ENCODE measurements at regions not wholly inside any gene's neighbourhood (a gene's known extent, or its start where the extent isn't known, plus 50 kb on each side); places are given as distances from the start of the nearest gene placed in this dataset.
"Not testable (repeated sequence)": the region's sequence is repeated elsewhere in the genome, so short reads cannot be mapped to it uniquely, and the experiment has no call there.

DNA sequence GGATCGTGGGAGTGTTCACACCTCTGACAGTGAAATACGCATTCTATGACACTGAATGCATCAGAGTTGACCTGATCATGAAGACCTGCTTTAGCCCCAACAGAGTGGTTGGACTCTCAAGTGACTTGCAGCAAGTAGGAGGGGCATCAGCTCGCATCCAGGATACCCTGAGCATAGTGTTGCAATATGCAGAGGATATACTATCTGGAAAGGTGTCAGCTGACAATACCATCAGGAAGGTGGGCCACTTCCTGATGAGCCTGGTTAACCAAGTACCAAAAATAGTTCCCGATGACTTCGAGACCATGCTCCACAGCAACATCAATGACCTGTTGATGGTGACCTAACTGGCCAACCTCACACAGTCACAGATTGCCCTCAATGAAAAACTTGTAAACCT is 190.2 kb upstream of the TPTE start:
- DNase-seq; H3K27ac ChIP-seq (ENCODE audit: low read length, poor library complexity, severe bottlenecking); H3K4me2 ChIP-seq (ENCODE audit: low read length, poor library complexity, severe bottlenecking); H2BK15ac ChIP-seq (ENCODE audit: low read depth, poor library complexity, severe bottlenecking); H3K4me1 ChIP-seq (ENCODE audit: control insufficient read depth, insufficient read depth, low read depth, low read length); H2BK12ac ChIP-seq (ENCODE audit: low read length in 2 of 2); H4K8ac ChIP-seq (ENCODE audit: low read length); H3K14ac ChIP-seq (ENCODE audit: low read length in 2 of 2); H2AFZ ChIP-seq (ENCODE audit: low read depth, low read length); H3K27me3 ChIP-seq (ENCODE audit: control insufficient read depth in 1 of 2, insufficient read depth in 1 of 2, low read length in 2 of 2); H3K9ac ChIP-seq (ENCODE audit: low read length); H3K36me3 ChIP-seq (ENCODE audit: control insufficient read depth in 1 of 2, insufficient read depth in 2 of 2, low read depth in 1 of 2, low read length in 2 of 2); H2BK5ac ChIP-seq (ENCODE audit: low read depth, low read length, poor library complexity, severe bottlenecking); H3K79me1 ChIP-seq (replicated peaks; ENCODE audit: low read length, poor library complexity, severe bottlenecking); H2BK120ac ChIP-seq (ENCODE audit: low read depth, low read length); H3K4me3 ChIP-seq (ENCODE audit: insufficient read depth in 1 of 2, low read depth in 1 of 2, low read length in 2 of 2); H3K23ac ChIP-seq (ENCODE audit: low read length in 2 of 2); H2AK5ac ChIP-seq (ENCODE audit: low read length, severe bottlenecking); H3K18ac ChIP-seq (ENCODE audit: low read depth in 1 of 2, low read length in 2 of 2); H3K4ac ChIP-seq (ENCODE audit: low read depth in 1 of 2, low read length in 2 of 2); H4K91ac ChIP-seq (ENCODE audit: low read length): not testable (repeated sequence)
- 73% methylated on average over 5 of the region's 5 CpGs for WGBS
- peaks cover 48% of the 10 kb centered on the region for H3K9me3 ChIP-seq (ENCODE audit: control insufficient read depth, low read length)

DNA sequence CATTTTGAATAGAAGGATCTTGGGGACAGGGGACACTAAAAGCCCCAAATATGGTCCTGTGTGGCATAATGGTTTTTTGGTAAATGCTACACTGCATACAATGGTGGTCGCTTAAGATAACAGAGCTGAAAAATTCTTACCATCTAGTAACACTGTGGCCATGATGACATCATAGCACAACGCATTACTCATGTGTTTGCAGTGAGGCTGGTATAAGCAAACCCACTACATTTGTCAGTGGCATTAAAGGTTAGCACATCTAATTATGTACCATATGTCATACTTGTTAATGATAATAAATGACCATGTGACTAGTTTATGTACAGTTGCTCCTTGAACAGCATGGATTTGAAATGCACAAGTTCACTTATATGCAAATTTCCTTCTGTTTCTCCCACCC is 188.4 kb upstream of the TPTE start:
- H3K27ac ChIP-seq (ENCODE audit: low read length, poor library complexity, severe bottlenecking); DNase-seq; H3K4me3 ChIP-seq (ENCODE audit: insufficient read depth in 1 of 2, low read depth in 1 of 2, low read length in 2 of 2); H3K9ac ChIP-seq (ENCODE audit: low read length); H2AK5ac ChIP-seq (ENCODE audit: low read length, severe bottlenecking); H3K36me3 ChIP-seq (ENCODE audit: control insufficient read depth in 1 of 2, insufficient read depth in 2 of 2, low read depth in 1 of 2, low read length in 2 of 2); H3K27me3 ChIP-seq (ENCODE audit: control insufficient read depth in 1 of 2, insufficient read depth in 1 of 2, low read length in 2 of 2); H3K79me1 ChIP-seq (replicated peaks; ENCODE audit: low read length, poor library complexity, severe bottlenecking); H3K4me1 ChIP-seq (ENCODE audit: control insufficient read depth, insufficient read depth, low read depth, low read length); H4K8ac ChIP-seq (ENCODE audit: low read length); H3K23ac ChIP-seq (ENCODE audit: low read length in 2 of 2); H3K4ac ChIP-seq (ENCODE audit: low read depth in 1 of 2, low read length in 2 of 2); H2AFZ ChIP-seq (ENCODE audit: low read depth, low read length); H2BK120ac ChIP-seq (ENCODE audit: low read depth, low read length); H3K4me2 ChIP-seq (ENCODE audit: low read length, poor library complexity, severe bottlenecking); H2BK5ac ChIP-seq (ENCODE audit: low read depth, low read length, poor library complexity, severe bottlenecking); H2BK15ac ChIP-seq (ENCODE audit: low read depth, poor library complexity, severe bottlenecking); H3K18ac ChIP-seq (ENCODE audit: low read depth in 1 of 2, low read length in 2 of 2); H2BK12ac ChIP-seq (ENCODE audit: low read length in 2 of 2); H3K14ac ChIP-seq (ENCODE audit: low read length in 2 of 2); H4K91ac ChIP-seq (ENCODE audit: low read length): not testable (repeated sequence)
- peaks cover 34% of the 10 kb centered on the region for H3K9me3 ChIP-seq (ENCODE audit: control insufficient read depth, low read length)
- no CpG with 5 or more reads among the region's 2 CpGs for WGBS

DNA sequence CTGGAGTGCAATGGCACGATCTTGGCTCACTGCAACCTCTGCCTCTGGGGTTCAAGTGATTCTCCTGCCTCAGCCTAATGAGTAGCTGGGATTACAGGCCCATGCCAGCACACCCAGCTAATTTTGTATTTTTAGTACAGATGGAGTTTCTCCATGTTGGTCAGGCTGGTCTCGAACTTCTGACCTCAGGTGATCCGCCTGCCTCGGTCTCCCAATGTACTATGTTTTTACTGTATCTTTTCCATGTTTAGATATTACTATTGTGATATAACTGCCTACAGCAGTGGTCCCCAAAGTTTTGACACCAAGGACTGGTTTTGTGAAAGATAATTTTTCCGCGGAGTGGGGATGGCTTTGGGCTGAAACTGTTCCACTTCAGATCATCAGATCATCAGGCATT is 187.0 kb upstream of the TPTE start:
- not testable (repeated sequence) for H2AFZ ChIP-seq (ENCODE audit: low read depth, low read length); DNase-seq; H3K14ac ChIP-seq (ENCODE audit: low read length in 2 of 2); H3K27ac ChIP-seq (ENCODE audit: low read length, poor library complexity, severe bottlenecking); H3K4me2 ChIP-seq (ENCODE audit: low read length, poor library complexity, severe bottlenecking); H2BK5ac ChIP-seq (ENCODE audit: low read depth, low read length, poor library complexity, severe bottlenecking); H3K18ac ChIP-seq (ENCODE audit: low read depth in 1 of 2, low read length in 2 of 2); H3K4ac ChIP-seq (ENCODE audit: low read depth in 1 of 2, low read length in 2 of 2); H3K9ac ChIP-seq (ENCODE audit: low read length); H3K4me1 ChIP-seq (ENCODE audit: control insufficient read depth, insufficient read depth, low read depth, low read length); H3K4me3 ChIP-seq (ENCODE audit: insufficient read depth in 1 of 2, low read depth in 1 of 2, low read length in 2 of 2); H3K27me3 ChIP-seq (ENCODE audit: control insufficient read depth in 1 of 2, insufficient read depth in 1 of 2, low read length in 2 of 2); H3K23ac ChIP-seq (ENCODE audit: low read length in 2 of 2); H2AK5ac ChIP-seq (ENCODE audit: low read length, severe bottlenecking); H2BK15ac ChIP-seq (ENCODE audit: low read depth, poor library complexity, severe bottlenecking); H2BK120ac ChIP-seq (ENCODE audit: low read depth, low read length); H4K8ac ChIP-seq (ENCODE audit: low read length); H3K79me1 ChIP-seq (replicated peaks; ENCODE audit: low read length, poor library complexity, severe bottlenecking); H2BK12ac ChIP-seq (ENCODE audit: low read length in 2 of 2); H4K91ac ChIP-seq (ENCODE audit: low read length); H3K36me3 ChIP-seq (ENCODE audit: control insufficient read depth in 1 of 2, insufficient read depth in 2 of 2, low read depth in 1 of 2, low read length in 2 of 2)
- 85% methylated on average over 5 of the region's 6 CpGs for WGBS
- H3K9me3 ChIP-seq (ENCODE audit: control insufficient read depth, low read length) = peaks cover 30% of the 10 kb centered on the region

DNA sequence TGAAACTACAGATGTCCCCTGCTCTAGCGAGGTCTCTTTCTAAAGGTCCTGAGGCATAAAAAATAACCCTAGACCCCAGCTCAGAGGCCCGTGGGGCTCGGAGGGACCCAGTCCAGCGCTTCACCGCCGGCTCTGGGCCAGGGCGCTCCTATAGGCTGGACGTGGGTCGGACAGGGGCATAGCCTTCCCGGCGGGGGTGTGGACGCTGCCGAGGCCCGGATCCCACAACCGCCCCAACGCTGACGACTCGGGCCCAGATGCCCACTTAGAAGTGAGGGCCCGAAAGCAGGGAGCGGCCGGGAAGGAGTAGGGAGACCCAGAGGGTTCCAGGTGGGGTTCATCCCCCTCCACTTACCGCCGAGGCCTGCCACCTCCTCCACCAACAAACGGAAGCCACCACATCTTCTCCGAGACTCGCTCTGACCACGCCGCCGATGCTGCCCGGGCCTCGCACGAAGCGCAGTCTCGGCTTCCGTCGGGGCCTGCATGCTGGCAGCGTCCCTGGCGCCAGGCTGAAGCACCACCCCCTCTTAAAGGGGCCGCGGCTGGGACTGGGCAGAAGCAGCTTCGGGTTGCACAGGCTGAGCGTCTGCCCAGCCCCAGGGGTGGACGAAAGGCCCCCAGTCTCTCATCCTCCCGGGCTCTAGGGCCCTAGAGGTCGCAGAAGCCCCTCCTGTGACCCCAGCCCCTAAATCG is 179.0 kb upstream of the TPTE start:
- not testable (repeated sequence) for H4K8ac ChIP-seq (ENCODE audit: low read length); H3K23ac ChIP-seq (ENCODE audit: low read length in 2 of 2); H3K4ac ChIP-seq (ENCODE audit: low read depth in 1 of 2, low read length in 2 of 2); H2BK5ac ChIP-seq (ENCODE audit: low read depth, low read length, poor library complexity, severe bottlenecking); H2AK5ac ChIP-seq (ENCODE audit: low read length, severe bottlenecking); DNase-seq; H3K36me3 ChIP-seq (ENCODE audit: control insufficient read depth in 1 of 2, insufficient read depth in 2 of 2, low read depth in 1 of 2, low read length in 2 of 2); H2BK12ac ChIP-seq (ENCODE audit: low read length in 2 of 2); H2AFZ ChIP-seq (ENCODE audit: low read depth, low read length); H4K91ac ChIP-seq (ENCODE audit: low read length); H2BK15ac ChIP-seq (ENCODE audit: low read depth, poor library complexity, severe bottlenecking); H3K4me1 ChIP-seq (ENCODE audit: control insufficient read depth, insufficient read depth, low read depth, low read length); H3K18ac ChIP-seq (ENCODE audit: low read depth in 1 of 2, low read length in 2 of 2); H3K14ac ChIP-seq (ENCODE audit: low read length in 2 of 2); H3K79me1 ChIP-seq (replicated peaks; ENCODE audit: low read length, poor library complexity, severe bottlenecking); H3K4me2 ChIP-seq (ENCODE audit: low read length, poor library complexity, severe bottlenecking); H3K27me3 ChIP-seq (ENCODE audit: control insufficient read depth in 1 of 2, insufficient read depth in 1 of 2, low read length in 2 of 2); H2BK120ac ChIP-seq (ENCODE audit: low read depth, low read length); H3K9ac ChIP-seq (ENCODE audit: low read length); H3K4me3 ChIP-seq (ENCODE audit: insufficient read depth in 1 of 2, low read depth in 1 of 2, low read length in 2 of 2); H3K27ac ChIP-seq (ENCODE audit: low read length, poor library complexity, severe bottlenecking)
- WGBS = 86% methylated on average over 14 of the region's 46 CpGs
- H3K9me3 ChIP-seq (ENCODE audit: control insufficient read depth, low read length) = peaks cover 19% of the 10 kb centered on the region

Measured in mesenchymal stem cell (in vitro differentiated cells and primary cell).